Heart right ventricle (tissue), 16 donors: ENCODE measurements at regions not wholly inside any gene's neighbourhood (a gene's known extent, or its start where the extent isn't known, plus 50 kb on each side); places are given as distances from the start of the nearest gene placed in this dataset.

Source experiments
- ATAC-seq, 8 donors: fragments of 200-7000 bp; cut with Tn5 transposase; one replicate each; pipeline ENCODE4 v1.9.1; 2020; ENCODE audit warnings: mild to moderate bottlenecking in 8 of 8, moderate library complexity in 8 of 8, moderate number of reproducible peaks in 1 of 8
- DNase-seq, 2 donors: peaks; one replicate each; pipeline ENCODE4 v3.0.0-alpha.2; 2020
- H3K27ac ChIP-seq, 10 donors: fragments of 200-600 bp; sonication (generic) in 2 of 10; one replicate each; pipeline versions ENCODE4 v1.5.0 to v1.8.0; 2020 to 2022; ENCODE audit warnings: mild to moderate bottlenecking in 3 of 10
- H3K27me3 ChIP-seq, 7 donors: fragments of 200-600 bp; one replicate each; pipeline ENCODE4 v1.8.0; 2021 to 2022; ENCODE audit warnings: mild to moderate bottlenecking in 2 of 7
- H3K36me3 ChIP-seq, 9 donors: fragments of 200-600 bp; sonication (generic) in 1 of 9; one replicate each; pipeline versions ENCODE4 v1.5.0 to v1.8.0; 2020 to 2022; ENCODE audit warnings: mild to moderate bottlenecking in 2 of 9
- H3K4me1 ChIP-seq, 9 donors: fragments of 200-600 bp; sonication (generic) in 1 of 9; one replicate each; pipeline versions ENCODE4 v1.5.0 to v1.8.0; 2020 to 2022; ENCODE audit warnings: mild to moderate bottlenecking in 4 of 9
- H3K4me3 ChIP-seq, 10 donors: fragments of 200-600 bp; sonication (generic) in 2 of 10; one replicate each; pipeline versions ENCODE4 v1.5.0 to v1.8.0; 2020 to 2022; ENCODE audit warnings: mild to moderate bottlenecking in 7 of 10, moderate library complexity in 2 of 10
- H3K9me3 ChIP-seq, 11 donors: fragments of 200-600 bp in 10 of 11; sonication (generic) in 2 of 11; one replicate each; pipeline versions ENCODE4 v1.5.0 to v1.8.0; 2013 to 2022; ENCODE audit warnings: mild to moderate bottlenecking in 2 of 11, control low read depth in 1 of 11, moderate library complexity in 1 of 11
- CTCF ChIP-seq, 9 donors: fragments of 200-600 bp; sonication (generic) in 2 of 9; IDR thresholded peaks; one replicate each; pipeline versions ENCODE4 v1.5.0 to v1.8.0; 2021 to 2022; ENCODE audit warnings: antibody characterized with exemption in 9 of 9, mild to moderate bottlenecking in 5 of 9, moderate library complexity in 1 of 9
- WGBS, 2 donors: extraction: QIAGEN DNeasy Blood & Tissue Kit; methylation state at CpG; one replicate each; pipeline ENCODE4 v1.1.7; 2013; ENCODE audit warnings: inconsistent platforms in 1 of 2; 5-methylcytosine and 5-hydroxymethylcytosine counted together
- intact Hi-C, 10 donors: fragments of 100-400 bp; cut with DNase I; formaldehyde crosslinking; loops; one replicate each; pipeline versions ENCODE4 v1.11.1 to v1.14.2; 2022
- donor health status: Arrhythmogenic right ventricular cardiomyopathy.
- donor health status: ischemic (EF 13 %, LVEDD 7.1; RV severe dilation, severe dysfunction).
- donor health status: healthy with polysubstance abuse.
- donor health status: DM: no; HTN: yes; CAD: no.
- donor health status: DM: no; HTN: no; CAD: no.
- donor health status: ischemic (EF 25% LVEDD 6.9; RV normal size, moderate dysfunction).
- donor health status: ischemic (EF 25% LVEDD 5.7; RV mildly dilated, moderate dysfunction).
- donor health status: healthy.
- donor health status: DM: yes; HTN: yes; CAD: no.
- donor health status: Ischemic cardiomyopathy.
- donor health status: ischemic (EF 35%, LVEDD 5.7; RV mildly dilated, moderate dysfunction).
- donor health status: nonischemic (EF 11% LVEDD 7.7; RV severe dilation, severe dysfunction).
- donor health status: DM: yes; HTN: yes; CAD: no.
- donor health status: PGD.
- donor health status: ischemic (EF 29% LVEDD 5.4; RV normal size, mild dysfunction).
- donor health status: nonischemic (EF 23%, LVEDD 6.1; RV moderate dilation, normal function).

- Histone ChIP-seq H3K27ac (no peak overlapping the region), H3K9me3 (no peaks in the 10 kb centered on the region), H3K27me3 (peaks cover 16 to 71% (median 50%) of the 10 kb centered on the region in 7 donors), H3K4me3 (no peak overlapping the region), H3K4me1 (peaks cover 2 to 28% (median 18%) of the 10 kb centered on the region in 9 donors), H3K36me3 (no peaks in the 10 kb centered on the region)
- DNase-seq = no peak
- intact Hi-C loops = no loop called here
- WGBS, 2 donors = 40 to 51% methylated on average over 2 of the region's 2 CpGs
- peak in 1 of 8 donors; percentile 69 for ATAC-seq
- TF ChIP-seq CTCF (IDR thresholded peaks at IDR 0.05) = no peak
These were observed 164.3 kb upstream of the SIX2 start for GRCh38 chr2:45173513-45173912.

- intact Hi-C loops = no loop called here
- TF ChIP-seq CTCF (IDR thresholded peaks at IDR 0.05) = no peak
- peaks cover 2 to 31% (median 20%) of the 10 kb centered on the region in 9 donors for H3K4me1 ChIP-seq
- H3K27me3 ChIP-seq = peaks cover 17 to 77% (median 54%) of the 10 kb centered on the region in 7 donors
- H3K9me3 ChIP-seq = no peaks in the 10 kb centered on the region
- no peaks in the 10 kb centered on the region for H3K36me3 ChIP-seq
- H3K4me3 ChIP-seq = no peak overlapping the region
- no peak for ATAC-seq
- 92 to 94% methylated on average over 2 of the region's 2 CpGs for WGBS, 2 donors
- DNase-seq = no peak
- peak overlapping the region in 1 of 10 donors; percentile 6 for H3K27ac ChIP-seq
These were observed 163.6 kb upstream of the SIX2 start for GRCh38 chr2:45172760-45173392.

GRCh38 chr2:45172142-45172541, 162.9 kb upstream of the SIX2 start:
- intact Hi-C loops = no loop called here
- ATAC-seq = no peak
- peak overlapping the region in 1 of 10 donors; percentile 2 for H3K4me3 ChIP-seq
- TF ChIP-seq CTCF (IDR thresholded peaks at IDR 0.05) = no peak
- DNase-seq = no peak
- WGBS, 2 donors = 92 to 93% methylated on average over 1 of the region's 1 CpG
- no peaks in the 10 kb centered on the region for H3K9me3 ChIP-seq
- H3K36me3 ChIP-seq = no peaks in the 10 kb centered on the region
- H3K4me1 ChIP-seq = peaks cover 2 to 31% (median 20%) of the 10 kb centered on the region in 9 donors
- H3K27me3 ChIP-seq = peaks cover 17 to 83% (median 62%) of the 10 kb centered on the region in 7 donors
- H3K27ac ChIP-seq = no peak overlapping the region

GRCh38 chr2:45171136-45171501, 161.9 kb upstream of the SIX2 start:
- H3K9me3 ChIP-seq = no peaks in the 10 kb centered on the region
- no peak overlapping the region for H3K27ac ChIP-seq
- H3K36me3 ChIP-seq = no peaks in the 10 kb centered on the region
- no peak for TF ChIP-seq CTCF (IDR thresholded peaks at IDR 0.05)
- H3K4me1 ChIP-seq = peaks cover 2 to 31% (median 20%) of the 10 kb centered on the region in 9 donors
- DNase-seq (no peak), ATAC-seq (no peak)
- no peak overlapping the region for H3K4me3 ChIP-seq
- intact Hi-C loops = no loop called here
- WGBS, 2 donors = 40 to 42% methylated on average over 6 of the region's 6 CpGs
- peaks cover 17 to 90% (median 72%) of the 10 kb centered on the region in 7 donors for H3K27me3 ChIP-seq
